Right renal pelvis (tissue), 4 donors: ENCODE measurements at regions not wholly inside any gene's neighbourhood (a gene's known extent, or its start where the extent isn't known, plus 50 kb on each side); places are given as distances from the start of the nearest gene placed in this dataset.

Experiments
- DNase-seq, 4 donors: peaks; one replicate each; pipeline ENCODE4 v3.0.0-alpha.2; 2013; ENCODE audit warnings: low read depth in 4 of 4, low spot score in 3 of 4, missing footprints in 1 of 4

DNA sequence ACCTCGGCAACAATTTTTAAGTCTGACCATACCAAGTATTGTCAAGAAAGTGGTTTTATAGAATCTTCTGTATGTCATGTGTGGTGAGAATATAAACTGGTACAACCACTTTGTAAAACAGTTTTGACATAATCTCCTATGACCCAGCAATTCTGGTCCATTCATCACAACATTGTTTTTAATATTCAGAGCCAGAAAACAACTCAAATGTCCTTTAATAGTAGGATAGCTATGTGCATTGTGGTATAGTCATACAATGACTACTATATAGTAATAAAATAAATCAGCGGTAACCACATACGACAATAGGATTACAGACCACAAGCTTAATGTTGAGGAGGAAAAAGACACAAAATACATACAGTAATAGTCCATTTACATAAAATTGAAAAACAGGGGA, 175.2 kb upstream of the SPATS2L start:
- DNase-seq: no peak

DNA sequence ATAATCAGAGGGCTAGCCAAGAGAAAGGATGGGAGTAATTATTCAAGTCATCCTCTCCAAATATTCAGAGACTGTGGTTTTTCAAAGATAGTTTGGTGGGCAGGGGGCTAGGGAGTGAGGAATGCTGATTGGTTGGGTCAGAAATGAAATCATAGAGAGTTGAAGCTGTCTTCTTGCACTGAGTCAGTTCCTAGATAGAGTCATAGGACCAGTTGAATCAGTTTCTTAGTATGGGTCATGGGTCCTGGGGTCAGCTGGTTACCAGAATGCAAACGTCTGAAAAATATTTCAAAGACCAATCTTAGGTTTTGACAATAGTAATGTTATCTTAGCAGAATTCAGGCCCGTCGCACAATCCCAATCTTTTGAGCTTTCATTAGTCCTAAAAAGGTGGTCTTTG, 171.4 kb upstream of the SPATS2L start:
- DNase-seq: no peak

DNA sequence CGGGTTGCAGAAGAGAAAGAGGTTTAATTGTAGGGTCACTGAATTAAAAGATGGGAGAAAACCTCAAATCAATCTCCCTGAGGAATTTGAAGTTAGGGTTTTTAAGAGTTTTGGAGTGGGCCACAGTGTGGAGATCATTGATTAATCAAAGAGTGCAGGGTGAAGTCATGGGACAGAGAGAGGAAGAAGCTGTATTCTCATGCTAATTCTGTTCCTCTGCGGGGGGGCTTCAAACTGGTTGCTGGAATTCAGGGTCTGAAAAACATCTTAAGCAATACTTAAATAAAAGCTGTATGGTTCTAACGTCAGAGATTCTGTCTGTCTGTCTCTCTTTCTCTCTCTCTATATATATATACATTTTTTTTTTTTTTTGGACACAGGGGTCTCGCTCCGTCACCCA, 169.8 kb upstream of the SPATS2L start:
- no peak for DNase-seq

DNA sequence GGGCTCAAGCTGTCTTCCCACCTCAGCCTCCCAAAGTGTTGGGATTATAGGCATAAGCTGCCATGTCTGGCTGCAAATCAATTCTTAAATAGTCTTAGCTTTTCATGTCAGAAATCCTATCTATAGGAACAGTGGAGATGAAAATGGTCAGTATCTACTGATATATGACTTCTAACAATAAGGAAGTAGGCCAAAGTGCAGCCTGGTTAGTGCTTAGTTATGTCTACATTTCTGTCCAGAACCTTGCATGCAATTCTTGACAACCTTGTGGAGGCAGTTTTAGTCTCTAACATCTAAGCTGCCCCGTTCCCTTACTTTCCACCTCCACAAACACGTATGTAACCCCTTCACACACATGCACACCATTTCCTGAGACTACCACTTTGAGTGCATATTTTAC, 169.2 kb upstream of the SPATS2L start:
- no peak for DNase-seq

DNA sequence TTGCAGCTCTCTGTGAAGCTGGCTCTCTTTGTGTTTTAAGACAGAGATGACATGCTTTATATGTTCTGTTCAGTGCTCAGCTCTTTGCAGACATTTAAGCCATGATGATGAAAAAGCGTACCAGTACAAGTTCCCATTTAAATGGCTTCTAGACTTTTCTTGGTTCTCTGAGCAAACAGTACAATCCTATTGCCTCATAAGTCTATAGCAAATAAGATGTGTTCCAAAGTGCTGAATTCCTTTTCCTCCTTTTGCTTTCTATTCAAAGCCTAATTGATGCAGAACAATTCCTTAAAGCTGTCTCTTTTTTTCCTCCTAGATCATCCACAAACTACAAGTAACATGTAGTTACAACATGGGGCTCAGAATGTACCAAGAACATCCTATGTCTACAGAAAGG, 168.8 kb upstream of the SPATS2L start:
- no peak for DNase-seq

DNA sequence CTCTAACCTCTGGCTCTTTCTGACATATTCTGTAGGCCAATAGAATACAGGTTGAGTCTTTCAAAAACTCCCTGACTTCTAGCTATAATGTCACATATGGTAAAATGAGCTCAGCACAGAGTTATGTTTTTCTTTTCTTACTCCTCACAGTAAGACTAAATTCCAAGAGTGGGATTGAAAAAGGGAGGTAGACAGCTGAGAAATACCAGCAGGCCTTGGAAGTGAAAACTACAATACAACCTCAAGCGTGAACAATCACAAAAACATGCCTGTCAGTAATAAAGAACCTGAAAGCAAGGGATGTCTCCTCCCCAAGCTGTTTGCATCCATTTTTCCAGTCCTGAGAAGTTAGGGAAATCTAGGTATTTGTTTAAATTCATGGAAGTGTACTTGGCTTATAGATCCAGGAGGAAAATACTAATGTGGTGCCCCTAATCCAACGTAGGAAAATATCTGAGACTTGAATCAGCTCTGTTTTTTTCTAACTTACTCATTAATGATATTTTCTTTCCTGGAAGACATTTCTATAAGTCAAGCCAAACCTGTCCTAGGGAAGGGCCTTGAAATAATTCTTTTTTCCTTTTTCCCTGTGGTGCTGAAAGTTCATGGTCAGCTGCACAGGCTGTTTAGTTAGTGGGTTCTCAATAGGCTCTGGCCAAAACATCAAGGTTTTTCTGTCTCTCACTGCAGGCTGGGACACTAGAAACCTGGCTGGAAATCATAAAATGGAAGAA, 167.9 kb upstream of the SPATS2L start:
- DNase-seq: no peak

DNA sequence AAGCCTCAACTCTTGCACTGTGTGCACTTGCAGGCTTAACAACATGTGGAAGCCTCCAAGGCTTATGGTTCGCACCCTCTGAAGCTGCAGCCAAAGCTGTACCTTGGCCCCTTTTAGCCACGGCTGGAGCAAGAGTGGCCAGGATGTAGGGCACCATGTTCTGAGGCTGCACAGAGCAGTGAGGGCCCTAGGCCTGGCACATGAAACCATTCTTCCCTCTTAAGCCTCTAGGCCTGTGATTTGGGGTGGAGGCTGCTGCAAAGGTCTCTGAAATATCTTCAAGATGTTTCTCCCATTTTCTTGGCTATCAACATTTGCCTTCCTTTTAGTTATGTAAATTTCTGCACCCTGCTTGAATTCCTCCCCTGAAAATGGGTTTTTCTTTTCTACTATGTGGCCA, 161.9 kb upstream of the SPATS2L start:
- no peak for DNase-seq

DNA sequence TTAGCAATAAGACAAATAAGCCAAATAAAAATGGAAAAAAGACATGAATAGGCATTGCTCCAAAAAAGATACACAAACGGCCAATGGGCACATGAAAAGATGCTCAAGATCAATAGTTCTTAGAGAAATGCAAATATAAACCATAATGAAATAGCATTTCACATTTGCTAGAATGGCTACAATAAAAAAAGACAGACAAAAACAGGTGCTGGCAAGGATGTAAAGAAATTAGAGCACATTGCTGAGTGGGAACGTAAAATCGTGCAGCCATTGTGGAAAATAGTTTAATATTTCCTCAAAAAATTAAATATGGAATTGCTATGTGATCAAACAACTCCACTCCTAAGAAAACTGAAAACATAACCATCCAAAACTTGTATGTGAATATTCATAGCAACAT, 160.0 kb upstream of the SPATS2L start:
- DNase-seq: no peak

DNA sequence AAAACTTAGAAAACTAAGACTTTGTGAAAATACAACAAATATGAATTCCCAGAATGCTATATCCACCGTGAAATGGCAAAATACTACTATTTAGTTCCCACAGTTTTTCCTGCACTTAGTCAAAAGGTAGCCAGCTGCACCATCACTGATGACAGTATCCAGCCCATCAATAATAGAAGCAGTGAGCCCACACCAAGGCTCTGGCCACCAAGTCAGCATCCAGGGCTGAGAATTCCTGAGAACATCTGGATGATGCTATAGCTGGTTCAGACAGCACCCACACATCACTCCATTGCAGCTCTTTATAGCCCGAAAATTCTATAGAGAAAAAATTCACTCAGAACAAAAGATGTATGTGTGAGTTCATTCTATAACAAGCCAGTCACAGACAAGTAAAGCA, 159.1 kb upstream of the SPATS2L start:
- no peak for DNase-seq

DNA sequence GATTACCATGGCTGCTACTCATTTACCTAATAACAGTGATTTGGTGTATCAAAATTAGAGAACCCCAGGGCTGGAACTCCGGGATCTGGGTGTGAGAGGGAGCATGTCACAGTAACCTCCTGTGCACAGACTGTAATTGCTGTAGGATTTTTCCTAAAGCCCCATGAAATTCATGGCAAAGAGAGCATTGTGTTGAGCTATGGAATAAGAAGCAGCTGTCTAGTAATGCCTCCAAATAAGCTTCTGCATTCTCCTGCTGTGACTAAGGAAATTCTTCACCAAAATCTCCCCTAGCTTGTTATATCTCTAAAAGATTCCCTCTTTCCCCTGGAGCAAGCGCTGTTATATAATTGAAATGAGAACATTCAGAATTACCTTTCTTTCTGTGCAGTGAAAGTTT, 158.1 kb upstream of the SPATS2L start:
- no peak for DNase-seq

DNA sequence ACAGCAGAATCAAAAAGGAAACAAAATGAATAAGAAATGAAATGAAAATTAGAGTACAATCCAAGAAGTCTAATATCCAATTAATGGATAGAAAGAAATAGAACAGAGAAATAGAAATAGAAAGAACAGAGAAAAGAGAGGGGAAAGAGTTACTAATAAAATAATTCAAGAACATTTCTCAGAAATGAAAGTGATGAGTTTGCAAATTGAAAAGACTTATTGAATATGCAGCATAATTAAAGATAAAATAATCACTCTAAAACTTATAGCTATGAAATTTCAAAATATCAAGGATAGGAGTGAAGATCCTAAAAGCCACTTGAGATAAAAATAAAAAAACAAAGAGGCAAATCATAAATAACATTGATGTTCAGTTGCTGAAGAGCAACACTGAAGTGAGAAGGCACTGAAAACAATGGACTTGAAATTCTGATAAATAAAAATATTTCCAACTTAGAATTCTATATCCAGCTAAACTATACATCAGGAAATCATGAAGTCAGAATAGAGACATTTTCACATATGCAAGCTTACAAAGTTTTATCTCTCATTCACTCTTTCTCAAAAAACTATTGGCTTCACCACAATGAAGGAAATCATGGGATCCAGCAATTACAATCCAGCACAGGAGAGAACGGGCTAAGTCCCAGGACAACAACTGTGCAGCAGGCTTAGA, 155.9 kb upstream of the SPATS2L start:
- no peak for DNase-seq

DNA sequence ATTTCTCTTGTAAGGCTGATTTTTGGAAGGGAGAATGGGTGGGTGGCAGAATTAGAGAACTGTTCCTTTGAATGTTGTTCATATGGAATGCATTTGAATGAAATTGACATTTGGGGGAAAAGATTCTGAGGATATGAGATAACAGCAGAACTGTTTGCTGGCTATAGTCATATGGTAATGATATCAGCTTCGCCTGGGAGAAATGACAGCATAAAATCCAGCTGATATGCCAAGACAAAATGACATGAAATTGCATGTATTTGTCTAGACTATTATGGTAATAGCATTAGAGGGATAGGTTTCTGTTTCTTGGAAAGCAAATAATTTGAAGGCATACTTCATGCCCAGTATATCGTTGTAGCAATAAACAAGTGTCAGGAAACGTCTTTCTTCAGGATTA, 150.8 kb upstream of the SPATS2L start:
- DNase-seq: no peak

DNA sequence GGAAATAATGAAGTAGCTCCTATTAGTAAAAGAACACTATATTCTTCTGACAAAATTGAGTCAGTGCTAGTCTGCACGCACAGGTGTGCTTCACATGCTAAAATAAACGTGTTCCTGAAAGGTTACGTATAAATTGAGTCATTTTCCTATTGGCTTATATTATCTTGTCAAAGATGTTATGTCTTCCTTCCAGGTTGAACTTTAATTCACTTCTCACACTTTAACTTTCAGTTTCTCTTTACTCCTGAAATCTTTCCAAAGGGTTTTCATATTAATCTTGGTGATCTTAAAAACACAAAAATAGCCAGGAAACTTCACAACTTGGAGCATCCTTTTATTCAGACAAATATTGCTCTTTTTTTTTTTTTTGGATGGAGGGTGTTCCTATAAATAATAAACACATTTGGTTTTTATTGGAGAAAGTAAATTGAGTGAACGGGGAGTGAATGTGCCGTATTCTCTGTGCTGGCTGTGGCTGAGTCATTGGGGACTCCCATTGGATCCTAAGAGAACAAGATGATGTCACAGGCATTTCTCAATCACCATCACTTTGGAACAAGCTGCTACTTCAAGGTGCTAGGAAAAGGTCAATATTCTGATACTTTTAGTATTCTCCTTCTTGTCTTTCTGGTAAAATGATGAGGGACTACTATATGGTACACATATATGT, 150.2 kb upstream of the SPATS2L start:
- DNase-seq: no peak

DNA sequence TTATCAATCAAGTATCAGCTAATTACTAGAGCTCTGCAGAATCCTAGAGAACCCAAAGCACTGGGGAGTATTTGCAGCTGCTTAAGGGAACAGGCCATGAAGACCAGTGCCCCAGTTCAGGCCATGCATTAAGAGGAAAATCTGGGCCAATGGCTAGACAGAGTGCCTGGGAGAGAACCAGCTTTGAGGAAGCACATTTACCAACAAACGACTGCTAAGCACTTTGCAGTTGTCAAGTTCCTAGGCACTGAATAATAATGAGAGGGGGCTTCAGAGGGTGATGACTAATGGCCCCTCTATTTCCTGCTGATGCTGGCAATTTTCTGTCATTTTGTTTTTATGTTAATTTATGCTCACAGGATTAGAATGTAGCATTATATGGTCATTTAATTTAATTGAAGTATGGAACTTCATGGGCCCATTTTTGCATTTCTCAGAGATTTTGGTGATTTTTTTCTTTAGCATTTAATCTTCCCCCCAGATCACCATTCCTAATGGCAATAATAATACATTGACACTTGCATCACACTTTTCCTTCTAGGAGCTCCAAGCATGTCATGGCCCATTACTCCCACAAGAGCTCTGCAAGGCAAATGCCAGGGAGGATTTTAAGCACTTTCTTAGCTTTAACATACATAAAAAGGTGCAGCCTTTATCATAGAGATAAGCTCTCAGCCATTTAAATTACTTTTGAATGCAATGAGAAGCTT, 147.7 kb upstream of the SPATS2L start:
- DNase-seq: no peak

DNA sequence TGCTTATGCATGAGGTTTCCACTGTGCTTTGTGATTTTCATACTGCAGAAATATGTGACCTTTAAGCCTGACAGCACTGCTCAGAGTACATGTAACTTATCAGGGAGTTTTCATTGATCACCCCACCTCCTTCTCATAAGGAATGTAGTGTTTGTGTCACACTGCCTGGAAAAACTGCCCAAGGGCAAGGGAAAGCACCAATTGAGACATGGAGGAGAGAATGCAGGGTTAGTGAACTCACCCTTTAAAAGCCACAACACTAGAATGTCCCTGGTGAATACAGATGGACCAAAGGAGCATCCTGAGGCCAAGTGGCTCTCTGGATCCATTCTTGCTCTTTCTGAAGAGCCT, 147.2 kb upstream of the SPATS2L start:
- no peak for DNase-seq

DNA sequence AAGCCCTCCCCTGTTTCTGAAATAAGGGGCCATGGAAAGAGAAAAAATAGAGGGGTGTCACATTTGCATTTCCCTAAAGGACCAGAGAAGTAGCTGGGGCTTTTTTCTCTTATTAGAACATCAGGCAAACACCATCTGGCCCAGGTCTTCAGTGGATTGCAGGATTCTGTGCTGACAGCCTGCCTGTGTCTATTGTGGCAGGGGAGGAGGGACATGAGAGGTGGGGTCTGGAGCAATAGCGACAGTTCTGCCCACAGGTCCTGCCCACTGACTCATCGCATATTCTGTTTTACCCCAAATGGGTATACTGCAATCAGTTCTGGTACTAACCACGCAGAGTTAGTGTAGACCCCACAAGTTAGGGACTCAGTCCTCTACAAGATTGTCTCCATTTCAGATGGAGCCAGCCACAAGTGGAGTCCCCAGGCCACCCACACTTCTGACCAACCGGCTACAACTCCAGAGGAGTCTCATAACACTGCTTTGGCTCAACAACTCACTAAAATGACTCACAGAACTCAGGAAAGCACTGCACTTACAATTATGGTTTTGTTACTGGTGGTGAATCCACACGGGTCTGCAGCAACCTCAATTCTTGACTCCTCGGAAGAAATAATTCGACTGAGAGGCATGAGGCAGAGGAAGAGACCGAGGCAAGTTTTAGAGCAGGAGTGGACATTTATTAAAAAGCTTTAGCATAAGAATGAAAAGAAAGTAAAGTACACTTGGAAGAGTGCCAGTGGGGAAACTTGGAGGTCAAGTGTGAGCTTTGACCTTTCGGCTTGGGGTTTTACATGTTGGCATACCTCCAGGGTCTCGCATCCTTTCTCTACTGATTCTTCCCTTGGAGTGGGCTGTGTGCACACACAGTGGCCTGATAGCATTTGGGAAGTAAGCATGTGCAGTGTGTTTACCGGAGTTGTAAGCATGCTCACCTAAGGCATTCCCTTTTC, 146.4 kb upstream of the SPATS2L start:
- DNase-seq: no peak

DNA sequence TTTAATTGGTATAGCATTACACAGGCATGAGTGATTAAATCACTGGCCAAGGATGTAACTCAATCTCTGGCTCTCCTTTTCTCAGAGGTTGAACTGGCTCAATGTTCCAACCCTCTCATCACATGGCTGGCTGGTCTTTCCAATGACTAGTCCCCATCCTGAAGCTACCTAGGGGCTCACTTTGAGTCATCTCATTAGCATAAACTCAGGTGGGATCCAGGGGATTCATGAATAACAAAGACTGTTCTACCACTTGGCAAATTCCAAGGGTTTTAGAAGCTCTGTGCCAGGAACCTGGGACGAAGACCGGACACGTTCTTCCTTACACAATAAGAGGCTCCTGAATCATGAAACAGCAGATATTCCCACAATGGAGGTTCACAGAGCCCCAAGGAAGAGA, 145.0 kb upstream of the SPATS2L start:
- DNase-seq: no peak

DNA sequence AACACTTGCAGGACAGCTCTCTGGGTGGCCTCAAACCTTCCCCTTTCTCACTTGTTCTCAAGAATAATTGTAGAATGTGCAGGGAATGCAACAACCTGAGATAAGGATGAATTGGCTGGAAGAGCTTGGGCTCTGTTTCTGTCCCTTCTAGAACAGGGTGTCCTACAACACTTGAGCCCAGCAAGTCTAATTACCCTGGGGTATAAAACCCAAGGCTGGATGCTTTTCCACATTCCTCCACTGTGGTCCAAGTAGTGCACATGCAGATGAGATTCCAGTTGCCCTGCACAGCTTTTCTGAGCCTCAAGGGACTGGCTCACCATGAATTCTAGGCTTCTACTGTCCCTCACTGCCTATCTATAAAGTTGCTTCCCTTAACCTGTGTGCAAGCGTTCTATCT, 140.8 kb upstream of the SPATS2L start:
- no peak for DNase-seq

DNA sequence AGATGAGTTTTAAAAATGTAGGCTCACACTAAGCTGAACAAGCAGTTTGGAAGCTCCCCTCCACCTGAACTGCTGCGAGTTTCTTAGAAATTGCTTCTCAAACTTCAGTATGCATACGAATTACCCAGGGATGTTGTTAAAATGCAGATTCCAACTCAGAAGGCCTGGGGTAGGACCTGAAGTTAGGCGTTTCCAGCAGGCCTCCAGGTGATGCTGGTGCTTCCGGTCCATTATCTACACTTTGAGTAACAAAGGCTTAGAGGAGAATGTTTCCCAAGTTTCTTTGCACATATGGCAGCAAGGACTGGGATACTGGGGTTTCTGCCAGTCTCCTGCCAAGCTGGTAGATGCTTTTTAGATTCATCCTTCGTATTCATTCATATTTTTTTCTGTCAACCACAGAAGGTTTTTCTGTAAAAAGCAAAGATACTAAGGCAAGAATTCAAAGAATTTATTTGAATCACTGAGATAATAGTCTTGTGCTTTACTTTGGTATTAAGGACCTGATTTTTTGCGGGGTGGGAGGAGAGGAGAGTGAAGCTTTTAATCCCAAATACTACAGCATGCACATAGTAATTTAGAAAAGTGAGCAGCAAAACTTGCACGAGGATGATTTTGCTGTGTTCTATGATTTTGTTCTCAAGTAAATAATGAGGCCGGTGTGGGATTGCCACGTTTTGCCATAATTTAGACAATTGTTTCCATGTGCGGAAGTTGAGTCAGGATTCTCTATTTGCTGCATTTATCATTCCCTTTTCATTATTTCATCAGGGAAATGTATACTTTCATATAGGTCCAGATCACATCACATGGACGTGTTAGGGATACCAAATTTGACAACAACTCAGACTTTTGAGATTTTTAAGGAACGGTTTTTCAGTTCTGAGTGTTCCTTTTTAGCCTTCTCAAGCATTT, 137.6 kb upstream of the SPATS2L start:
- no peak for DNase-seq
